PC-9 (cell line): ENCODE measurements at regions not wholly inside any gene's neighbourhood (a gene's known extent, or its start where the extent isn't known, plus 50 kb on each side); places are given as distances from the start of the nearest gene placed in this dataset.

Experiments
- BruUV-seq: library from RNA; stranded (reverse); fragments of 400-500 nt; replicated peaks from 2 replicates; lab custom pipeline; 2021; lab: Mats Ljungman, UMichigan
- CTCF ChIA-PET: fragments of 300-600 bp; sonication (Branson Sonifier 250); formaldehyde crosslinking; loops from one replicate; lab custom pipeline; 2022; ENCODE audit warnings: antibody characterized with exemption; lab: Charles Lee
- POLR2A ChIA-PET: fragments of 300-600 bp; sonication (Branson Sonifier 250); formaldehyde crosslinking; loops from one replicate; lab custom pipeline; 2022; ENCODE audit warnings: antibody characterized with exemption; ENCODE audit not compliant: unreplicated experiment; lab: Charles Lee
- DNase-seq, 2 experiments: peaks; one replicate each; pipeline versions ENCODE4 v3.0.0 to v3.0.0-alpha.2; 2015 to 2022; ENCODE audit warnings: mixed read lengths in 1 of 2
- H2AFZ ChIP-seq: fragments of 200-600 bp; sonication (generic); 2 replicates; pipeline ENCODE4 v1.8.1; 2017; ENCODE audit warnings: antibody characterized with exemption
- H3F3A ChIP-seq: fragments of 200-600 bp; sonication (generic); 2 replicates; pipeline ENCODE4 v1.8.1; 2017; ENCODE audit warnings: antibody characterized with exemption, mild to moderate bottlenecking, low read depth; ENCODE audit not compliant: insufficient read depth
- H3K27ac ChIP-seq: fragments of 200-600 bp; sonication (generic); 2 replicates; pipeline ENCODE4 v1.6.1; 2016; ENCODE audit warnings: mixed run types
- H3K27me3 ChIP-seq: fragments of 200-600 bp; sonication (generic); 2 replicates; pipeline ENCODE4 v1.6.1; 2016; ENCODE audit warnings: low read depth, mixed run types; ENCODE audit not compliant: insufficient read depth
- H3K36me3 ChIP-seq: fragments of 200-600 bp; sonication (generic); 2 replicates; pipeline ENCODE4 v1.6.1; 2016; ENCODE audit warnings: low read depth, mixed run types
- H3K4me1 ChIP-seq: fragments of 200-600 bp; sonication (generic); replicated peaks from 2 replicates; pipeline ENCODE4 v1.6.1; 2016; ENCODE audit warnings: mixed run types; ENCODE audit not compliant: insufficient read depth
- H3K4me2 ChIP-seq: fragments of 200-600 bp; sonication (generic); 2 replicates; pipeline ENCODE4 v1.6.1; 2017; ENCODE audit warnings: mixed run types
- H3K4me3 ChIP-seq: fragments of 200-600 bp; sonication (generic); 2 replicates; pipeline ENCODE4 v1.6.1; 2016; ENCODE audit warnings: mixed run types
- H3K79me2 ChIP-seq: fragments of 200-600 bp; sonication (generic); 2 replicates; pipeline ENCODE4 v1.6.1; 2017; ENCODE audit warnings: low read depth, mixed run types
- H3K9me2 ChIP-seq: fragments of 200-600 bp; sonication (generic); 2 replicates; pipeline ENCODE4 v1.8.1; 2017; ENCODE audit warnings: mild to moderate bottlenecking; ENCODE audit not compliant: insufficient read depth
- H3K9me3 ChIP-seq: fragments of 200-600 bp; sonication (generic); 2 replicates; pipeline ENCODE4 v1.8.1; 2016; ENCODE audit warnings: low read depth; ENCODE audit not compliant: insufficient read depth
- H4K20me1 ChIP-seq: fragments of 200-600 bp; sonication (generic); 2 replicates; pipeline ENCODE4 v1.8.1; 2017; ENCODE audit not compliant: insufficient read depth
- EZH2 ChIP-seq: fragments of 200-600 bp; sonication (generic); IDR thresholded peaks from 2 replicates; pipeline ENCODE4 v1.8.0; 2017; ENCODE audit warnings: antibody characterized with exemption, low read depth
- intact Hi-C: fragments of 100-400 bp; cut with micrococcal nuclease; formaldehyde crosslinking; loops from one replicate; pipeline ENCODE4 v1.10.0; 2022; ENCODE audit not compliant: unreplicated experiment
- TF ChIP-seq, protein P1 (sequence below): fragments of 200-600 bp; sonication (generic); conservative IDR thresholded peaks from 2 replicates; pipeline ENCODE4 v1.6.1; 2017; ENCODE audit warnings: mixed run types, antibody characterized with exemption, mild to moderate bottlenecking, moderate library complexity

- no peaks in the 10 kb centered on the region for H3K9me2 ChIP-seq
- H3K4me1 ChIP-seq: no peaks in the 10 kb centered on the region
- H3K9me3 ChIP-seq: no peaks in the 10 kb centered on the region
- H3K36me3 ChIP-seq: no peaks in the 10 kb centered on the region
- H2AFZ ChIP-seq: no peak overlapping the region
- no peaks in the 10 kb centered on the region for H3F3A ChIP-seq
- no peak overlapping the region for H3K27ac ChIP-seq
- no peak for TF ChIP-seq EZH2
- TF ChIP-seq, protein P1, sequence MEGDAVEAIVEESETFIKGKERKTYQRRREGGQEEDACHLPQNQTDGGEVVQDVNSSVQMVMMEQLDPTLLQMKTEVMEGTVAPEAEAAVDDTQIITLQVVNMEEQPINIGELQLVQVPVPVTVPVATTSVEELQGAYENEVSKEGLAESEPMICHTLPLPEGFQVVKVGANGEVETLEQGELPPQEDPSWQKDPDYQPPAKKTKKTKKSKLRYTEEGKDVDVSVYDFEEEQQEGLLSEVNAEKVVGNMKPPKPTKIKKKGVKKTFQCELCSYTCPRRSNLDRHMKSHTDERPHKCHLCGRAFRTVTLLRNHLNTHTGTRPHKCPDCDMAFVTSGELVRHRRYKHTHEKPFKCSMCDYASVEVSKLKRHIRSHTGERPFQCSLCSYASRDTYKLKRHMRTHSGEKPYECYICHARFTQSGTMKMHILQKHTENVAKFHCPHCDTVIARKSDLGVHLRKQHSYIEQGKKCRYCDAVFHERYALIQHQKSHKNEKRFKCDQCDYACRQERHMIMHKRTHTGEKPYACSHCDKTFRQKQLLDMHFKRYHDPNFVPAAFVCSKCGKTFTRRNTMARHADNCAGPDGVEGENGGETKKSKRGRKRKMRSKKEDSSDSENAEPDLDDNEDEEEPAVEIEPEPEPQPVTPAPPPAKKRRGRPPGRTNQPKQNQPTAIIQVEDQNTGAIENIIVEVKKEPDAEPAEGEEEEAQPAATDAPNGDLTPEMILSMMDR: no peak
- no TSS peak for BruUV-seq
- ChIA-PET POLR2A (no interaction called here), CTCF (no interaction called here)
- no peaks in the 10 kb centered on the region for H3K79me2 ChIP-seq
- no peaks in the 10 kb centered on the region for H3K27me3 ChIP-seq
- DNase-seq: no peak
- intact Hi-C loops: no loop called here
- H4K20me1 ChIP-seq: no peaks in the 10 kb centered on the region
- no peak overlapping the region for H3K4me2 ChIP-seq
- H3K4me3 ChIP-seq: no peak overlapping the region
Measured at GRCh38 chr4:124594945-124595344, 117.6 kb downstream of the ANKRD50 start.

DNA sequence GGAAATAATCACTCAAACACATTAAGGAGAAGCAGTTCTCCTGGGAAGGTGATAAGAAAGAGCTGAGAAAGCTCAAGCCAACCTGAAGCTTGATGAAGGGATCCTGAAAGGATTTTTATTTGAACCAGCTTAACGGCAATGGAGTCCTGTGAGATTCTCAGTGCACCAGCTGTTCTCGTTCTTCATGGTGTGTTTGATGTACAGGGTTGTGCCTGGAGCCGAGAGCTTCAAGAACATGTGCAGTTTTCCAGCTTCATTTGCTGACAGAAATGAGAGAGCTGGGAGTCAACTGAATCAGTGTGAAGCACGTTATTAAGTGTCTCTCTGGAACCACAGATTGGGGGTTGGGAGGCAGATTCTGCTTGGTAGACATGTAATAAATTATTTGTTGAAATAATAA, 115.7 kb downstream of the ANKRD50 start:
- H3K36me3 ChIP-seq: no peaks in the 10 kb centered on the region
- no peaks in the 10 kb centered on the region for H3F3A ChIP-seq
- no peaks in the 10 kb centered on the region for H3K79me2 ChIP-seq
- BruUV-seq: no TSS peak
- DNase-seq: no peak
- H4K20me1 ChIP-seq: no peaks in the 10 kb centered on the region
- H3K4me3 ChIP-seq: no peak overlapping the region
- no peaks in the 10 kb centered on the region for H3K27me3 ChIP-seq
- H3K9me2 ChIP-seq: no peaks in the 10 kb centered on the region
- H3K27ac ChIP-seq: no peak overlapping the region
- ChIA-PET POLR2A (interaction anchor here (0.6 to 0.7 kb wide), 2 partner anchors 13 to 25 kb away, joined by 3 to 5 read pairs; no protein-coding TSS in a partner anchor), CTCF (no interaction called here)
- no peak overlapping the region for H3K4me2 ChIP-seq
- no peak for TF ChIP-seq EZH2
- TF ChIP-seq, protein P1: no peak
- intact Hi-C loops: no loop called here
- no peaks in the 10 kb centered on the region for H3K4me1 ChIP-seq
- H2AFZ ChIP-seq: 0 out of 2 replicates have a peak overlapping the region, but pooled peaks have one; percentile 54
- H3K9me3 ChIP-seq: no peaks in the 10 kb centered on the region

GRCh38 chr4:124610211-124610610, 102.3 kb downstream of the ANKRD50 start:
- Histone ChIP-seq H3K79me2 (no peaks in the 10 kb centered on the region), H3F3A (no peaks in the 10 kb centered on the region), H3K9me3 (peaks cover 15% of the 10 kb centered on the region; the same call in 1 of the 2 replicates), H4K20me1 (no peaks in the 10 kb centered on the region), H3K4me2 (peak overlapping the region; percentile 44), H3K36me3 (no peaks in the 10 kb centered on the region), H3K4me1 (peaks cover 27% of the 10 kb centered on the region), H3K27me3 (no peaks in the 10 kb centered on the region), H2AFZ (no peak overlapping the region), H3K9me2 (no peaks in the 10 kb centered on the region), H3K27ac (peak overlapping the region; percentile 50), H3K4me3 (no peak overlapping the region)
- BruUV-seq: no TSS peak
- TF ChIP-seq EZH2: no peak
- TF ChIP-seq, protein P1: no peak
- CTCF ChIA-PET: no interaction called here
- POLR2A ChIA-PET: interaction anchor here (0.7 kb wide), 1 partner anchor 94 kb away, joined by 5 read pairs; no protein-coding TSS in a partner anchor
- DNase-seq: peak; percentile 66 to 83
- intact Hi-C loops: loop anchor here (1.0 to 5.0 kb wide), 2 partner anchors 21 to 102 kb away; partner anchors contain the start of gene ANKRD50
